HG03575 (cell line): ENCODE measurements at regions not wholly inside any gene's neighbourhood (a gene's known extent, or its start where the extent isn't known, plus 50 kb on each side); places are given as distances from the start of the nearest gene placed in this dataset.

Experiments used
- ATAC-seq: cut with Tn5 transposase; IDR thresholded peaks from one replicate; pipeline ENCODE4 v1.9.1; 2021; ENCODE audit not compliant: unreplicated experiment, insufficient number of reproducible peaks, low FRiP score; ENCODE audit errors: extremely low read depth

DNA sequence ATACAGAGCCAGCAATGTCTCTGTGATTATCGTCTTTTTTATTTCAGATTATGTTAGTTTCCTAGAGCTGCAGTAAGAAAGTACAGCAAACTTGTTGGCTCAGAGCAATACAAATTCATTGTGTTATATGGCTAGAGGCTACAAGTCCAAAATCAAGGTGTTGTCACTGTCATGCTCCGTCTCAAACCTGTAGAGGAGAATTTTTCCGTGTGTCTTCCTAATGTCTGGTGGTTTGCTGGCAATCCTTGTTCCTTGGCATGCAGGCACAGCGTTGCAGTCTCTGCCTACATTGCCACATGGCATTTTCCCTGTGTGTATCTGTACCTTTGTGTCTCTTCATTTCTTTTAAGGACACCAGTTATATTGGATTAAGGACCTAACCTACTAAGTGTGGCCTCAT is 244.4 kb downstream of the LRRIQ3 start:
- no peak for ATAC-seq

DNA sequence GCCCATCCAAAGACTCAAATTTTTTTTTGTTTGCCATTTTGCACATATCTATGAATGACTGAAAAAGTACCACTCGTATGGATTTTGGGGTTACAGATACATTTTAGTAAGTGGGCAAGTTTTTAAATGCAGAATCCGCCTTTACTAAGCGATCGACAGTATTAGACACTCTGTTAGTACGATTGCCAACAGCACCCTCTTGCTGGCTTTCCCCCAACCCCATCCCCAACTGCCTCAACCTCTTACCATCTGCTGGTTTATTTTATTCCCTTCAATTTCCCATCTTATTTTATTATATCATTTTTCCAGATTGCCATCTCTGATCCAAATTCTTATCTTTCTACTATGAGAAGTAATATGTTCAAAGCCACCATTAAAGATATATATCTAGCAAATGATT is 244.8 kb downstream of the LRRIQ3 start:
- ATAC-seq: no peak

DNA sequence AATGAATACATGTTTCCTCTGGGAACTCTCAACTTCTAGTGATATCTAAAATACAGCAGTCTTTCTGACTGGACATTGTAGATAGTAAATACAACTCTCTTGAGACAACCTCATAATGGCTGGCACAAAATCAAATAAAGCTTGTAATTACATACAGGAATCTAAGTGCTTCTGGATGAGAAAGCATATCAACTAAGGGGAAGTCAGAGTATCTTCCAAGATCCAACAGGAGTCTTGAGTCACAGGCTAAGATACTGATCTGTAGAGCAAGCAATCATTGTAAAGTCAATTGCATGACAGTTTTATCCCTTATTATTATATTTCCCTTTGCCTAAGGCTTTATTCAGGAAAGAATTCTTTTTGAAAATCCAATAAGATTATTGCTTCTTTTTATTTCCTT is 249.9 kb downstream of the LRRIQ3 start:
- no peak for ATAC-seq

DNA sequence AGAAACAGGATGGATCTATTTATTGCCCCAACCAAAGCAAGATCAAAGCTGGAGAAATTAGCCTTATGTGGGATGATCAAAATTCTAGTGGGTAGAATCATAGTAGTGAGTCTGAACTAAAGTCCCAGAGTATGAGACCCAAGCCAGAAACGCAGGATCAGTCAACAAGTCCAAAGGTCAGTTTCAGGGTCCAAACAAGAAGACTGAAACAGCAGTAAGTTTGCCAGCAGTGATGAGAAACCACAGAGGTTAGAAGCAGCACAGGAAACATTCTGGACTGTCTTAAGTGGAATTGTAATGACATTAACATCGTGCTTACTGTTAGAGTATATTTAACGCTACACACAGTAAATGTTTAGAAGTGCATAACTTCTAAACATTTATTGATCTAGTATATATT is 251.0 kb downstream of the LRRIQ3 start:
- ATAC-seq: no peak

DNA sequence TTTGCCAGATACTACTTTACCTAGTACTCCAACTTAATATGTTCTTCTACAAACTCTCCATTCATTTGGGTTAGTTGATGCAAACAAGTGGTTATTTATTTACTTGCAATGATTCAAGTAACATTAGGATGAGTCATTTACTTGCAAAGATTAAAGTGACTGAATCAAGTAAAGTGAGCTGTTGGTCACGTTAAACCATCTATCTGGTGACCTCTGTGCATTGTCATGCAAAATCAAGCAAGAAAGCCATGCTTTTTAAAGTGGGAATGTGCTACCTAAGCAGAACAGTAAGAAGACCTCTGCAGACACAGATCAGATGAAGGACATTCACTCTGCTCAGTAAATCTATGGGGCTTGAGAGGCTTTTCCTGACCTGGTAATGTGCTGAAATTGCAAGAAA is 254.7 kb downstream of the LRRIQ3 start:
- no peak for ATAC-seq

DNA sequence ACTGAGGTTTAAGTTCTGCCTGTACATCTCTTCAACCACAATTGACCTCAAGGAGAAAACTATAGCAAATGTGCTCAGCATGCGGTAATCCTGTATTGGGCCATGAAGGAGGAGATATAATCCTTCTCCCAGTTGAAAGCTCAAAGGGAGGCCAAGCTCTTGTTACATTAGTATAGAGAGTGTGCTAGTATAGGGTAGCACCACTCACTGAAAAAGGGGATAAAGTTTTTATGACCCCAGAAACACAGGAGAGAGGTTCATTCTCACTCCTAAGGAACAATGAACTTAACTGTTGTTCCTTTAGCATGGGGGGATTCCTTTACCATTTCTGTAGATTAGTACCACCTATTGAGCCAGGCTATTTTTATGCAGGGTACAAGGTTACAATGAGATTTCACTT is 267.7 kb downstream of the LRRIQ3 start:
- no peak for ATAC-seq

DNA sequence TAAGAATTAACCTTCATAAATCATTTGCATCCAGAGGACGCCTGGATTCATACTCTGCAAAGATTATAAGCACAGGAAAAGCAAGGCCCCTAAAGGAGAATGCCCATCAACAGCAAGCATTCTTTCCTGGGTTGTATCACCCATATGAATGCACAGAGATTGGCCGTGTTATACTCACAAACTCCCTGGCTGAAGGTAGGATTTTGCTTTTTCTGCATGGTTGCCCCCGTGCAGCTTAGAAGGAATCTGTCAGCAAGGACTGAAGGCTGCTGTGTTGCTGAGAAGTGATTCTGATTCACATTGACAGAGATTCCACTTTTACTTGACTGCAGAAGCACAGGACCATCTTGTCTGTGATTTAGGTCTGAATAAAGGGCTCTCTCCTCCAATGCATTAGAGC is 283.0 kb downstream of the LRRIQ3 start:
- no peak for ATAC-seq

DNA sequence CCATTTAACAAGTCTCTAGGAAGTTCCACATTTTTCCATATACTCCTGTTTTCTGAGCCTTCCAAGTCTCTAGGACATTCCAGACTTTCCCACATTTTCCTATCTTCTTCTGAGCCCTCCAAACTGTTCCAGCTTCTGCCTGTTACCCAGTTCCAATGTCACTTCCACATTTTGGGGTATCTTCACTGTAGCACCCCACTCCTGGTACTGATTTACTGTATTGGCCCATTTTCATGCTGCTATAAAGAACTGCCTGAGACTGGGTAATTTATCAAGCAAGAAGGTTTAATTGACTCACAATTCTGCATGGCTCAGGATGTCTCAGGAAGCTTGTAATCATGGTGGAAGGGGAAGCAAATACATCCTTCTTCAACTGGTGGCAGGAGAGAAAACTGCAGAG is 285.0 kb downstream of the LRRIQ3 start:
- ATAC-seq: no peak

DNA sequence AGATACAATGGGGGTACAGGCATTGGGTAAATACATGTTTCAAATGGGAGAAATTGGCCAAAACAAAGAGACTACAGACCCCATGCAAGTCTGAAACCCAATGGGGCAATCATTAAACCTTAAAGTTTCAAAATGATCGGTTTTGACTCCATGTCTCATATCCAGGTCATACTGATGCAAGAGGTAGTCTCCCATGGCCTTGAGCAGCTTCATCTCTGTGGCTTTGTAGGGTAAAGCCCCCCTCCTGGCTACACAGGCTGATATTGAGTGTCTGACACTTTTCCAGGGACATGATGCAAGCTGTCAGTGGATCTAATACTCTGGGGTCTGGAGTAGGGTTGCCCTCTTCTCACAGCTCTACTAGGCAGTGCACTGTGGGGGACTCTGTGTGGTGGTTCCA is 286.1 kb downstream of the LRRIQ3 start:
- ATAC-seq: no peak

DNA sequence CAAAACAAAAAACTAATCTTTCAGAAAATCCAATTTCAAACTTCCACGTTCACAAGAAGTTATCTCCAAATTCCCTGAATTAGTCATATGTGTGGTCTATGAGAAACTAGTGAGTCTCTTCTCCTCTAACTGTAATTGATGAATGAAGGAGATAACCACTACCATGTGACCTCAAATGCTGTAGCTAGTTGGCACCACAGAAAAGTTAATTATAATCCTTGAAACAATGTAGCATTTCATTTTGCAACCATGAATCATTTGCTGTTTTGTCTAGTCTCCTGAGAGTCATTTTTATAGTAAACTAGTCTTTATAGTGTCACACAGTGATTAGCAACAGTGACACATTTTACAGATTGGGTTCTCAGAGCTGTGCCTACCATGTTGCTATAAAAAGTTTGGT is 287.5 kb downstream of the LRRIQ3 start:
- no peak for ATAC-seq

DNA sequence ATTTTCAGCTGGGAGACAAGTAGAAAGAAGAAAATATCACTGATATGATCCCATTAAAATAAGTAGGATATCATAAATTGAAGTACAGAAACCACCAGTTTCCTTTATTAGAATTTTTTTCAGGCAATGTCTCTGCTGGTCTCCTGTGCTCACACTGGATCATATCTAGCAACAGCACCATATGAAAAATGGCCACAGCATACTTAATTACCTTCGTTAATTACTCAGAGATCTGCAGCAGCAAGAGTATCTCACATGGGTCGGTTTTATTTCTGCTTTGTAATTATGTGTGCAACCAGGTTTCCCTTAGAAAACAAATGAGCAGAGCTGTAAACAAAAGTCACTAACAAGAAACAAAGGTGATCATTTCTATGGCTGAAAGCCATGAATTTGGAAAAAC is 287.9 kb downstream of the LRRIQ3 start:
- no peak for ATAC-seq

DNA sequence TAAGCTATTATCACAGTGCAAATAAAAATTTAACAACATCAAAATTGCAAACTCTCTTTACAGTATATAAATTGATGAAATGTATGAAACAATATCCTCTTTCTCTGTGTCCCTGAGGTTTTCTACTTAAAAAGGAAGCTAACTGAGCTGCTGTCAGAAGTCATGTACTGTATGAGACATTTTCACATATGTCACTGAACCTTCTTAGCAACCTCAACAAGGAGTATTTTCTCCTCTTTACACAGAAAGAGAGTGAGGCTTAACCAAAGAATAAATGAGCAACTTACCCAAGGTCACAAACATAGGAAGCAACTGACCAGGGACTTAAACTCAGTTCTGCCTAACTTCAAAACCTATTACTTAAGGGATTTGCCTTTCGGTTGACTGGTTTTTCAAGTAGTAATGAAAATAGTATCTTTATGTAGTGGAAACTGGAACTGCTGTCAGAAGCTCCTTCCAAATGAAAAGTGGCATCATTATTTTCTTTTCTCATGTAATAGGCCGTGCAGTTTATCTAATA is 288.9 kb downstream of the LRRIQ3 start:
- ATAC-seq: no peak

DNA sequence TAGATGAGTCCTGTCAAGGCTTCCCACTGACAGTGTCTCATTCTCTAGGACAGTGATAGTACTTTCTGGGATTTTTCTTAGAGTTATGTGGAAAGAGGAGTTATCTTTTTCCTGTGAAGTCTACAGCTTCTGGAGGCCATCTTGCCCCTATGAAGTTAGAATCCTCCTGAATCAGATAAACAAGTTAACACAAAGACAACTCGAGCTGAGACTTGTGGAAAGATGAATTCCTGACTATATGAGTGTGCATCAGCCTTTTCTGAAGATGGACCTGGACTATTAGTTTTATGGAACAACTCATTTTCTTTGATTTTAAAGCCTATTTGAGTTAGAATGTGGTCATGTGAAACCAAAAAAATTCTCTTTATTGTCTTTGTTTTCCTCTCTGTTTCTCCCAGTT is 290.9 kb downstream of the LRRIQ3 start:
- no peak for ATAC-seq

DNA sequence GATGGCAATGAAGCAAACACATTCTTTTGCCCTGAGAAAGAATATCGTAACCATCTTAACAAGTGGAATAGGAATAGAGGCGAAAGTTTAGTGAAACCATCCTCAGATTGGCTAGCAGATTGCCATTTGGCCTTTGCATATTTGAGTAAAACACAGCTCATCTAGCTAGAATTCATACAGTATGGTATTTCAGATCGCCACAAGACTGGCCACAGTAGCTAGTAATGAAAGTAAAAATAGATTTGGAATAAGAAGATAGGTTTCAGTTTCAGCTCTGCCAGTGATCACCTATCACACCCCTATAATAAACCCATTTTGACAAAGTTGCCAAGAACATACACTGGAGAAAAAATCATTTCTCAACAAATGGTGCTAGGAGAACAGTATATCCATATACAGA is 294.9 kb downstream of the LRRIQ3 start:
- no peak for ATAC-seq

DNA sequence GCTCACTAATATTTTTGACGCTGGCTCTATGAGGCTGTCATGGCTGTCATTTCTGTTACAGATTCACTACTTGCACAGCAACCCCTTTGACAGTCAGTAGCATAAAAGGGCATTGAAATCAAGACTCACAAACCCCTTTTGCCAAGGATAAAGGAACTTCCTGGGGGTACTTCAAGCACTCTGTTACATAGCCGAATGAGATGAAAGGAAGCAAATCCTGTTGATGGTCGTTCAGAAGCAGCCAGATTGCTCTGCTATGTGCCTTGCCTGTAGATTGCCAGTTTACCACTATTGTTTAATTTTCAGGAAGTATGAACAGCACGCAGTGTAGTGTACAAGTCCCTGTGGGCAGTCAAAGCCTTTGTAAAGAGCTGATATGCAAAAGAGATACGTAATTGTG is 296.2 kb downstream of the LRRIQ3 start:
- no peak for ATAC-seq

DNA sequence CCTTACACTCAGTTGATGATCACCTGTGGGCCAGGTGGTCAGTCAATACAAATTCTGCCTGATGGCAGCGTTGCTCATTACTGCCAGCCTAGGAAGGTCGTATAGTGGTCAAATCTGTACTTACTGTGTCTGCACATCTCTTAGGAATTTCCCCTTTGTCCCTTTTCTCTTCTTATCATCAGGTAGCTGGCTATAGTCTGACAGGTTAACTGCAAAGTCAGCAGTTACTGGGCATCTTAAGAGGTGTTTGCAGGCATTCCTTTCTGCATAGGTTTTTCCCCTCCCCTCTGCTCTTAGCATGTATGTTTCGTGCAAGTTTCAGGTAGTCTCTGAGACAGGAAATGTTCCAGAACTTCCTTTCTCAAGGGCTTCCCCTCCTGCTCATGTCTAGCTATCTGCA is 298.7 kb downstream of the LRRIQ3 start:
- no peak for ATAC-seq

DNA sequence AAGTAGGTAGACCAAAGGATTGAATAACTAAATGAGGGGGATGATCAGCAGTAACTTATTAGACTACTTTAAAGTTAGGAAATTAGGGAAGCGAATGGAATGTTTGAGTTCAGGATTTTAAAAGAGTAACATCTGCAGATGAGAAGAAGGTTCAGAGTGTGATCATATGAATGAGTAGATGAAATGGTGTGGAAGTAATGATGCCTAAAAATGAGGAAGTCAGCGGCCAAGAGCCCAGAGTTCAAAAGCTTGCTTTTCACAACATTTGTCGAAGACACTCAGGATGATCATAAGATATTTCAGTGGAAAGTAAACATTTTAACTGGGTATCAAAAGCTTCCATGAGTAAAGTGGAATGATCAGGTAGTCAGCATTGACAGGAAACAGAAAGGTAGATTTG is 299.4 kb downstream of the LRRIQ3 start:
- ATAC-seq: no peak

DNA sequence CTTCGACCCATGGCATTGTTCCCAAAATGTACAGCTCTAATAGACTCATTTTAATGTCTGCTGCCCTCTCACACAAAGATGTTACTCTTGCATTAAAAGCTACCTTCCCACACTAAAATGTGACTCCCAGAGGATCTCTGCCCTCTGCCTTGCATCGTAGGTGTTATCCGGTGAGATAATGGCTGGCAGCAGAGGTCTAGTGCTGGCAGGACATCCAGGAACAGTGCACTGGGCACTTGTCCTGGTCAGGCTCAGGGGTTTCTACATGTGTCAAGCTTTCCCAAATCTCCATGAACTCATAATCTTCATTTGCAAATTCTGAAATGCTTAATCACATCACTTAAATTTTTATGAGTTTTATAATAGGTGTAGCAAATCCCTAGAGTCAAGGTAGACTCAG is 310.6 kb downstream of the LRRIQ3 start:
- no peak for ATAC-seq

DNA sequence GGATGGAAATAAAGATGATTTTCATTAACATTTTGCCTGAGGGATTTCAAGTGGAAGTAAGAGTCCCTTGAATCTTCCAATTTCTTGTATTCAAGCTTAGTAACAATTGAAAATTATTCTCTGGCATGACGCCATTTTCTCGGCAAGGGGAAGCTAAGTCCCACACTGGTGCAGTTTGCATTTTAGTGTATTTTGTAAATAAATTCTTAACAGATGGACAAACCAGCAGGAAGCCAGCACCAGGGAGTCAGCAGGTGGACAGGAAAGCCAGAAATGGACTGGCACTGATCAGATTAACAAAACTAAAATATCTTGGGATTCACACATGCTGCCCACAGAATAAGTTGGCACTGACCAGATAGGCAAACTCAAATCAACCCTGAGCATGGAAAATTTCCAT is 311.3 kb downstream of the LRRIQ3 start:
- no peak for ATAC-seq

DNA sequence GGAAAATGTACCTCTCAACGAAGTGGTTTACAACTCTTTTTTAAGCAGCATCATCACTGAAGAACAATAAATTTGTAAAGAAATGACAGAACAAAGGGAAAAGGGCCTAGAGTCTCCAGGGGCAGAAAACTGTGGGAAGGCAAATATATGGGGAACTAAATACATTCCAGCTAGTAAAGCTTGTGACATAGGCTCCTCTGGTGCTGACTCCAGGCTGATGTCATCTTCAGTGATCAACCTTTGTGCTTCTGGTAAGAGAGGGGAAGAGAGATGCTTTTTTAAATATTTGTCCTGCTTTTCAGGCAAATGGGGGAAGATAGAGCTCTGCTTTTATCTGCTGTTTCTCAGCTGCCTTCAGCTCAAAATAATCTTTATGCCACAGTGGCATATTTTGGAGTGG is 323.2 kb downstream of the LRRIQ3 start:
- no peak for ATAC-seq

DNA sequence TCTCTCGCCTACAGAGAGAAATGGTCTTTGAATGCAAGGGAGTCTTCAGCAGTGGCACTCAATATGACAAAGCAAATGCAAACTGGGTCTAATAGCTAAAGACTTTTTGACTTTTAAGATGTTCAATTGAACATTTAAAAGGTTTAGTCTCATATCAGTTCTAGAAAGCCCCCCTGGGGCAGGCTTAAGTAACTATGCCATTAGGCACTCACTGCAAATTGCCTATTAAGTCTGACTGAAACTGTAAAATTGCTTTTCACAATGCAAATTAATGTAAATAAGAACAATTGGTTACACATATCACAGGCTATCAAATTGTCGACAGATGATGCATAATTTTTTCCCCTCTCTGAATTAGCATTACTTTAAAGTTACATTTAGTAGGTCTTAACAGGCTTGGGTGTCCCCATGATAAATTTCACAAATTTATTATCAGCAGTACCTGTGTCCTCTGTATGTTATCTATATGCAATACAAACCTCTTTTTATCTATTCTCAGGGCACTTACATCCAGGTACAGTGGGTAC is 329.1 kb downstream of the LRRIQ3 start:
- no peak for ATAC-seq

DNA sequence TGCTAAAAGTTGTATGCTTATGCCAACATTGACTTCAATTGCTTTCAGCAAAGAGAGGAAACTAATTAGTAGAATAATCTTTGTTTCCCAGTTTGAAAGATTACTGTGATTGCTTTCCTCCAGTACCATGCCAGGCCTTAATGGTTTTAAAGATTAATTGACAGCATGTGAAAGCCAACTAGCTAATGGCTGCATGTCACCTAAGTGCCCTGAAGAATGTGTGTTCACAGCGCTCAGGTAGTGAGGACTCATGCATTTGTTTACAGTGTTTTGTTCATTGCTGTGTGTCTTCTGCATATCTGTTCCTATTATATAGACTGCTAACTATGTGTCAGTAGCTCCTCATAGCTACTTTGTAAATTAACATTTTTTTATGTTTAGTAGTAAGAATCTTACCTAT is 335.6 kb downstream of the LRRIQ3 start:
- ATAC-seq: no peak
